Trophoblast cell (in vitro differentiated cells and primary cell): ENCODE measurements at regions not wholly inside any gene's neighbourhood (a gene's known extent, or its start where the extent isn't known, plus 50 kb on each side); places are given as distances from the start of the nearest gene placed in this dataset.
A peak's percentile ranks its signal among the peaks of the same experiment; 100 is the strongest.

Experiments
- DNase-seq, 2 donors: peaks; one replicate each; pipeline ENCODE4 v3.0.0-alpha.2; 2016
- H2AFZ ChIP-seq: 2 replicates; pipeline ENCODE4 v1.6.1; 2013; ENCODE audit warnings: low read length, moderate library complexity, mild to moderate bottlenecking; ENCODE audit not compliant: insufficient read depth, poor library complexity
- H2AK5ac ChIP-seq: 2 replicates; pipeline ENCODE4 v1.6.1; 2013; ENCODE audit warnings: mild to moderate bottlenecking, low read length
- H2BK120ac ChIP-seq: 2 replicates; pipeline ENCODE4 v1.6.1; 2013; ENCODE audit warnings: low read length, mild to moderate bottlenecking, moderate library complexity; ENCODE audit not compliant: insufficient read depth, poor library complexity
- H2BK12ac ChIP-seq: 2 replicates; pipeline ENCODE4 v1.6.1; 2013; ENCODE audit warnings: mild to moderate bottlenecking, low read length, moderate library complexity
- H2BK5ac ChIP-seq: 2 replicates; pipeline ENCODE4 v1.6.1; 2013; ENCODE audit warnings: low read length, low read depth, moderate library complexity, mild to moderate bottlenecking; ENCODE audit not compliant: poor library complexity
- H3K14ac ChIP-seq: 2 replicates; pipeline ENCODE4 v1.6.1; 2013; ENCODE audit warnings: mild to moderate bottlenecking, low read length
- H3K18ac ChIP-seq: 2 replicates; pipeline ENCODE4 v1.6.1; 2013; ENCODE audit warnings: mild to moderate bottlenecking, low read length
- H3K23ac ChIP-seq: 2 replicates; pipeline ENCODE4 v1.6.1; 2013; ENCODE audit warnings: low read length
- H3K27ac ChIP-seq: 2 replicates; pipeline ENCODE4 v1.5.1; 2013; ENCODE audit warnings: low read depth, mild to moderate bottlenecking, inconsistent platforms, low read length, moderate library complexity
- H3K27me3 ChIP-seq: 2 replicates; pipeline ENCODE4 v1.6.1; 2013; ENCODE audit warnings: inconsistent platforms, mild to moderate bottlenecking, low read length, moderate library complexity; ENCODE audit not compliant: insufficient read depth
- H3K36me3 ChIP-seq, 2 experiments: 1 replicate in 1 of 2; 2 replicates in 1 of 2; pipeline ENCODE4 v1.6.1; 2013; ENCODE audit warnings: low read length in 2 of 2, mild to moderate bottlenecking in 2 of 2, moderate library complexity in 1 of 2; ENCODE audit not compliant: insufficient read depth in 2 of 2, control insufficient read depth in 1 of 2
- H3K4ac ChIP-seq: 2 replicates; pipeline ENCODE4 v1.6.1; 2013; ENCODE audit warnings: low read depth, mild to moderate bottlenecking, low read length, moderate library complexity
- H3K4me1 ChIP-seq, 2 experiments: 1 replicate in 1 of 2; 2 replicates in 1 of 2; pipeline ENCODE4 v1.6.1; 2013; ENCODE audit warnings: low read length in 2 of 2, mild to moderate bottlenecking in 2 of 2, moderate library complexity in 1 of 2; ENCODE audit not compliant: insufficient read depth in 2 of 2, control insufficient read depth in 1 of 2
- H3K4me2 ChIP-seq: 2 replicates; pipeline ENCODE4 v1.6.1; 2013; ENCODE audit warnings: inconsistent platforms, mild to moderate bottlenecking, low read length, moderate library complexity
- H3K4me3 ChIP-seq: 2 replicates; pipeline ENCODE4 v1.5.1; 2013; ENCODE audit warnings: mild to moderate bottlenecking, low read depth, low read length, inconsistent platforms
- H3K79me1 ChIP-seq: one replicate; pipeline ENCODE4 v1.6.1; 2013; ENCODE audit warnings: low read length
- H3K79me2 ChIP-seq: 2 replicates; pipeline ENCODE4 v1.6.1; 2013; ENCODE audit warnings: low read length, mild to moderate bottlenecking; ENCODE audit not compliant: control insufficient read depth, insufficient read depth, poor library complexity
- H3K9ac ChIP-seq: 2 replicates; pipeline ENCODE4 v1.6.1; 2013; ENCODE audit warnings: mild to moderate bottlenecking, low read length
- H3K9me3 ChIP-seq: 2 replicates; pipeline ENCODE4 v1.6.1; 2013; ENCODE audit warnings: low read depth, mild to moderate bottlenecking, control low read depth, inconsistent platforms, low read length; ENCODE audit not compliant: insufficient read depth
- H4K12ac ChIP-seq: 2 replicates; pipeline ENCODE4 v1.6.1; 2013; ENCODE audit warnings: low read depth, mild to moderate bottlenecking, low read length, moderate library complexity
- H4K8ac ChIP-seq: 2 replicates; pipeline ENCODE4 v1.6.1; 2013; ENCODE audit warnings: low read depth, mild to moderate bottlenecking, low read length, moderate library complexity
- H4K91ac ChIP-seq: one replicate; pipeline ENCODE4 v1.6.1; 2013; ENCODE audit warnings: low read depth, mild to moderate bottlenecking, low read length, moderate library complexity
- WGBS: extraction: QIAGEN DNeasy Blood & Tissue Kit; methylation state at CpG from one replicate; pipeline ENCODE4 v1.1.7; 2013; ENCODE audit warnings: missing lambda C conversion rate; ENCODE audit not compliant: insufficient read length, insufficient coverage; ENCODE audit errors: extremely low coverage; 5-methylcytosine and 5-hydroxymethylcytosine counted together

DNA sequence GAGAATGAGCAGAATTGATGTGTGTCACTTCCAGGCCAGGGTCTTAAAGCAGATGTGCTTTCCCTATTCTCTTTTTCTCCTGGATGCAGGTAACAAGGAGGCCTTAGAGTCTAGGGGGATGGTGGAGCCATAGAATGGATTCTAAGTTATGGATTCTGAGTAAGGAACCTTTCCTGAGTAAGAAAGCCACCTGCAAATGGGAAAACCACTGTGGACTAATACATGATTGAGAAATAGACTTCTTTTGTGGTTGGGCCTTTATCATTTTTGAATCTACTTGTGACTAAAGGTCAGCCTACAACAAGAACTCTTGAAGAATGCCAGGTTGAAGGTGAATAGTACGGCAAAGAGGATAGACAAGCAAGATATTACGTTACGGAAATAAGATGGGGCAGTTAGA lies 116.1 kb downstream of the CDC7 start:
- no peak overlapping the region for H2AFZ ChIP-seq
- H3K14ac ChIP-seq: no peak overlapping the region
- no peaks in the 10 kb centered on the region for H3K36me3 ChIP-seq
- H4K91ac ChIP-seq: no peak overlapping the region
- H3K23ac ChIP-seq: no peak overlapping the region
- H3K4ac ChIP-seq: no peak overlapping the region
- H2BK5ac ChIP-seq: no peak overlapping the region
- no peak overlapping the region for H2BK120ac ChIP-seq
- H2AK5ac ChIP-seq: no peak overlapping the region
- no CpG with 5 or more reads among the region's 3 CpGs for WGBS
- H3K9me3 ChIP-seq: no peaks in the 10 kb centered on the region
- no peak overlapping the region for H3K9ac ChIP-seq
- H3K4me3 ChIP-seq: no peak overlapping the region
- H4K12ac ChIP-seq: no peak overlapping the region
- H3K27ac ChIP-seq: no peak overlapping the region
- no peak overlapping the region for H2BK12ac ChIP-seq
- H3K27me3 ChIP-seq: no peaks in the 10 kb centered on the region
- H3K79me1 ChIP-seq: peaks cover 3% of the 10 kb centered on the region
- H3K79me2 ChIP-seq: no peaks in the 10 kb centered on the region
- H3K4me2 ChIP-seq: no peak overlapping the region
- H4K8ac ChIP-seq: no peak overlapping the region
- peaks cover 3 to 5% of the 10 kb centered on the region in 2 experiments for H3K4me1 ChIP-seq
- peak in 1 of 2 donors; percentile 65 for DNase-seq
- H3K18ac ChIP-seq: no peak overlapping the region

DNA sequence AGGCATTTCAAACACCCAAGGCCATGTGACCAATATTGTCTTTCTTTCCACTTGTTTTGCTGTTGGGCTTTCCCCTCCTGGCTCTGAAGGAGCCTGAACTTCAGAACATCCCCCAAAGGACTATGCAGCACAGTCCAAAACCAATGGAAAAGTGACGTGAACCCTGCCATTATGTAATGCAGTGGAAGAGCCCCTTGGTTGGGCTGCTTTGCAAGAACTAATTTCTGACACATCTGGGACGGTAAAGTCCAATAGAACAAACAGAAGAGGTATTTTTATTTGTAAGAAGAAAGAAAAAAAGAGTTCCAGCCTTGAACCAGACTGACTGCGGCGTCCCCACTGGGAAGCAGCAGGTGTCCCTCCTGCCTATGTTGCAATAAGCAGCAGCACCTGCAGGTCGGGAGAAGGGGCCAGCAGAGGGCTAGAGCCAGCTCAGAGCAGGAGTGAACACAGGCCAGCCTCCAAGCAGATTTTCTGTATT lies 116.7 kb downstream of the CDC7 start:
- DNase-seq: peak; percentile 63 to 76
- Histone ChIP-seq H3K27ac (no peak overlapping the region), H3K4ac (no peak overlapping the region), H3K4me1 (peaks cover 0 to under 1% of the 10 kb centered on the region in 2 experiments), H4K8ac (no peak overlapping the region), H3K9me3 (no peaks in the 10 kb centered on the region), H2BK5ac (no peak overlapping the region), H3K27me3 (no peaks in the 10 kb centered on the region), H3K36me3 (no peaks in the 10 kb centered on the region), H2AFZ (no peak overlapping the region), H2AK5ac (no peak overlapping the region), H3K18ac (no peak overlapping the region), H2BK120ac (no peak overlapping the region), H3K4me2 (no peak overlapping the region), H4K91ac (no peak overlapping the region), H3K14ac (no peak overlapping the region), H4K12ac (no peak overlapping the region), H3K79me1 (no peaks in the 10 kb centered on the region), H2BK12ac (no peak overlapping the region), H3K79me2 (no peaks in the 10 kb centered on the region), H3K23ac (no peak overlapping the region), H3K4me3 (no peak overlapping the region), H3K9ac (no peak overlapping the region)
- WGBS: no CpG with 5 or more reads among the region's 5 CpGs

DNA sequence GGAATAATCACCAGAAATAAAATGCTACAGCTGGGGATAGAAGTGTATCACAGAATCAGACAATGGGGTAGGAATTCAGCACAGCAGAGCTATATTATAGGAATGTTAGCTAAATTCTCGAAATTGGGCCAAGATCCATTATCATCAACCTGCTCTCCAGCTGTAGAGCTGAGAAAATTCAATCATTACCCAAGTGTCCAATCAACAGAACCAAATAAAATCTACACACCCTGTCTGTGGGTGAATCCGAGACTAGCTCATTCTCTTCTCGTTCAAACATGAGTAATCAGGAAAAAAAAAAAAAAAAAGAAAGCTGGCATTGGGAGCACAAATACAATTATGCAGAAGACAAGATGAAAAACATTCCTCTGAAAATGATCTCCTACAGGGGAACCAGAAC lies 119.2 kb downstream of the CDC7 start:
- no peak for DNase-seq
- H4K91ac ChIP-seq: no peak overlapping the region
- H3K79me1 ChIP-seq: no peaks in the 10 kb centered on the region
- no peak overlapping the region for H3K14ac ChIP-seq
- no peak overlapping the region for H3K23ac ChIP-seq
- no peak overlapping the region for H3K27ac ChIP-seq
- no peak overlapping the region for H3K4ac ChIP-seq
- no peaks in the 10 kb centered on the region for H3K27me3 ChIP-seq
- H3K9ac ChIP-seq: no peak overlapping the region
- no peak overlapping the region for H2AFZ ChIP-seq
- no peaks in the 10 kb centered on the region for H3K9me3 ChIP-seq
- H2AK5ac ChIP-seq: no peak overlapping the region
- H2BK5ac ChIP-seq: no peak overlapping the region
- WGBS: no CpG with 5 or more reads among the region's 3 CpGs
- no peaks in the 10 kb centered on the region for H3K79me2 ChIP-seq
- no peaks in the 10 kb centered on the region for H3K4me1 ChIP-seq
- no peak overlapping the region for H4K8ac ChIP-seq
- no peak overlapping the region for H3K4me3 ChIP-seq
- no peaks in the 10 kb centered on the region for H3K36me3 ChIP-seq
- no peak overlapping the region for H3K18ac ChIP-seq
- H2BK120ac ChIP-seq: no peak overlapping the region
- no peak overlapping the region for H2BK12ac ChIP-seq
- no peak overlapping the region for H3K4me2 ChIP-seq
- no peak overlapping the region for H4K12ac ChIP-seq

- no peak overlapping the region for H3K9ac ChIP-seq
- H4K91ac ChIP-seq: no peak overlapping the region
- no peaks in the 10 kb centered on the region for H3K79me1 ChIP-seq
- H3K18ac ChIP-seq: no peak overlapping the region
- no peaks in the 10 kb centered on the region for H3K9me3 ChIP-seq
- H2BK120ac ChIP-seq: no peak overlapping the region
- H3K79me2 ChIP-seq: no peaks in the 10 kb centered on the region
- no peak overlapping the region for H3K27ac ChIP-seq
- WGBS: no CpG with 5 or more reads among the region's 3 CpGs
- no peaks in the 10 kb centered on the region for H3K4me1 ChIP-seq
- no peak overlapping the region for H3K23ac ChIP-seq
- no peak overlapping the region for H3K14ac ChIP-seq
- H4K12ac ChIP-seq: no peak overlapping the region
- H4K8ac ChIP-seq: no peak overlapping the region
- H2BK5ac ChIP-seq: no peak overlapping the region
- no peak overlapping the region for H3K4me2 ChIP-seq
- H3K4me3 ChIP-seq: no peak overlapping the region
- DNase-seq: no peak
- H3K36me3 ChIP-seq: no peaks in the 10 kb centered on the region
- no peak overlapping the region for H2AK5ac ChIP-seq
- no peaks in the 10 kb centered on the region for H3K27me3 ChIP-seq
- no peak overlapping the region for H3K4ac ChIP-seq
- H2AFZ ChIP-seq: no peak overlapping the region
- H2BK12ac ChIP-seq: no peak overlapping the region
Observed at GRCh38 chr1:91621360-91621759, 120.7 kb downstream of the CDC7 start.
